Mucosa of descending colon (tissue), 3 donors: ENCODE measurements at regions not wholly inside any gene's neighbourhood (a gene's known extent, or its start where the extent isn't known, plus 50 kb on each side); places are given as distances from the start of the nearest gene placed in this dataset.

ENCODE experiments used
- ATAC-seq: fragments of 200-7000 bp; cut with Tn5 transposase; one replicate; pipeline ENCODE4 v1.9.1; 2020; ENCODE audit warnings: mild to moderate bottlenecking, moderate library complexity
- DNase-seq, 3 donors: peaks; one replicate each; pipeline ENCODE4 v3.0.0-alpha.2; 2020
- H3K36me3 ChIP-seq: fragments of 200-600 bp; one replicate; pipeline ENCODE4 v1.8.0; 2021; ENCODE audit warnings: low read depth, mild to moderate bottlenecking
- H3K4me1 ChIP-seq: fragments of 200-600 bp; one replicate; pipeline ENCODE4 v1.8.0; 2021; ENCODE audit warnings: low read depth, mild to moderate bottlenecking
- H3K4me3 ChIP-seq: fragments of 200-600 bp; one replicate; pipeline ENCODE4 v1.8.0; 2021; ENCODE audit warnings: mild to moderate bottlenecking
- H3K9me3 ChIP-seq: fragments of 200-600 bp; one replicate; pipeline ENCODE4 v1.8.0; 2021; ENCODE audit warnings: mild to moderate bottlenecking
- intact Hi-C, 2 donors: fragments of 100-400 bp; cut with DNase I in 1 of 2; cut with micrococcal nuclease in 1 of 2; formaldehyde crosslinking; loops; one replicate each; pipeline versions ENCODE4 v1.11.0 to v1.11.1; 2022; cut with DNase I, micrococcal nuclease
- TF ChIP-seq, protein P1 (sequence below): fragments of 200-600 bp; IDR thresholded peaks from one replicate; pipeline ENCODE4 v1.8.0; 2022; ENCODE audit warnings: antibody characterized with exemption, mild to moderate bottlenecking
- donor health status: DM: no; HTN: no; CAD: no; lungs with moderate emphysema.
- donor health status: DM: no; HTN: no; CAD: no.
- donor health status: DM: no; HTN: yes; CAD: no.

DNA sequence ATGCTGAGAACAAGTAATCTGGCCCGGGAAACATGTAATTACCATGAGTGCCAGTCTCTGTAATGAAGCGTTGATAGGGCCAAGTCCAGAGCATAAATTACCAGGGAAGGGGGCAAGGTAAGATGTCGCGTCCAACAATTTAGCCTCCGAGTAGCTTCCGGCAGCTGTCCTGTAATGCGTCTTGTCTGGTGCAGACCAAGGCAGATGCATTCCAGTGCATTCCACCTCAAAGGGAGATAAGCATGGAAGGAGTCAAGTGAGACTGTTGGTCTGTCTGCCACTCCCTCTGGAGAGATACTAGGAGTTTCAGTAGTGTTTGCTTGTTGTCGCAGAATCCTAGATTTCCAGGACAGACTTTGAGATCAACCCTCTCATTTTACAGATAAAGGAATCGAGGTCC is 218.3 kb downstream of the AACS start:
- ATAC-seq = no peak
- intact Hi-C loops = no loop called here
- Histone ChIP-seq H3K36me3 (no peaks in the 10 kb centered on the region), H3K4me3 (no peak overlapping the region), H3K9me3 (no peaks in the 10 kb centered on the region), H3K4me1 (no peaks in the 10 kb centered on the region)
- TF ChIP-seq, protein P1, sequence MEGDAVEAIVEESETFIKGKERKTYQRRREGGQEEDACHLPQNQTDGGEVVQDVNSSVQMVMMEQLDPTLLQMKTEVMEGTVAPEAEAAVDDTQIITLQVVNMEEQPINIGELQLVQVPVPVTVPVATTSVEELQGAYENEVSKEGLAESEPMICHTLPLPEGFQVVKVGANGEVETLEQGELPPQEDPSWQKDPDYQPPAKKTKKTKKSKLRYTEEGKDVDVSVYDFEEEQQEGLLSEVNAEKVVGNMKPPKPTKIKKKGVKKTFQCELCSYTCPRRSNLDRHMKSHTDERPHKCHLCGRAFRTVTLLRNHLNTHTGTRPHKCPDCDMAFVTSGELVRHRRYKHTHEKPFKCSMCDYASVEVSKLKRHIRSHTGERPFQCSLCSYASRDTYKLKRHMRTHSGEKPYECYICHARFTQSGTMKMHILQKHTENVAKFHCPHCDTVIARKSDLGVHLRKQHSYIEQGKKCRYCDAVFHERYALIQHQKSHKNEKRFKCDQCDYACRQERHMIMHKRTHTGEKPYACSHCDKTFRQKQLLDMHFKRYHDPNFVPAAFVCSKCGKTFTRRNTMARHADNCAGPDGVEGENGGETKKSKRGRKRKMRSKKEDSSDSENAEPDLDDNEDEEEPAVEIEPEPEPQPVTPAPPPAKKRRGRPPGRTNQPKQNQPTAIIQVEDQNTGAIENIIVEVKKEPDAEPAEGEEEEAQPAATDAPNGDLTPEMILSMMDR = no peak
- DNase-seq = no peak

DNA sequence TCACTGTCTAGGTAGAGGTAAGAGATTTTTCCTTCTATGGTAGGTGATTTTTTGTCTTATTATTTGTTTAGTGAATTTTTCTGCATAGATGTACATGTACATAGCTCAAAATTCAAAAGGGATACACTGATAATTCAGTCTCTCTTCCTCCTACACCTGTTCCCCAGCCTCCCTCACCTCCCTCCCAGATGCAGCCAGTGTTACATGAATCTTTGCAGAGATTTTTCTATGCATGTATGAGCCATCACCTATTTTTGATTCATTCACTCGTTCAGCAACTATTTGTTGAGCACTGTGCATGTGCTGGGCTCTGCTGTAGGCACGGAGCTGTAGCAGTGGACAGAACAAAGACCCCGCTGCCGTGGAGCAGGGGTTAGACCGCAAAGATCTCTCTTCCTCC is 218.9 kb downstream of the AACS start:
- Histone ChIP-seq H3K4me1 (no peaks in the 10 kb centered on the region), H3K36me3 (no peaks in the 10 kb centered on the region), H3K9me3 (no peaks in the 10 kb centered on the region), H3K4me3 (no peak overlapping the region)
- no peak for DNase-seq
- intact Hi-C loops = no loop called here
- ATAC-seq = no peak
- TF ChIP-seq, protein P1 = no peak

DNA sequence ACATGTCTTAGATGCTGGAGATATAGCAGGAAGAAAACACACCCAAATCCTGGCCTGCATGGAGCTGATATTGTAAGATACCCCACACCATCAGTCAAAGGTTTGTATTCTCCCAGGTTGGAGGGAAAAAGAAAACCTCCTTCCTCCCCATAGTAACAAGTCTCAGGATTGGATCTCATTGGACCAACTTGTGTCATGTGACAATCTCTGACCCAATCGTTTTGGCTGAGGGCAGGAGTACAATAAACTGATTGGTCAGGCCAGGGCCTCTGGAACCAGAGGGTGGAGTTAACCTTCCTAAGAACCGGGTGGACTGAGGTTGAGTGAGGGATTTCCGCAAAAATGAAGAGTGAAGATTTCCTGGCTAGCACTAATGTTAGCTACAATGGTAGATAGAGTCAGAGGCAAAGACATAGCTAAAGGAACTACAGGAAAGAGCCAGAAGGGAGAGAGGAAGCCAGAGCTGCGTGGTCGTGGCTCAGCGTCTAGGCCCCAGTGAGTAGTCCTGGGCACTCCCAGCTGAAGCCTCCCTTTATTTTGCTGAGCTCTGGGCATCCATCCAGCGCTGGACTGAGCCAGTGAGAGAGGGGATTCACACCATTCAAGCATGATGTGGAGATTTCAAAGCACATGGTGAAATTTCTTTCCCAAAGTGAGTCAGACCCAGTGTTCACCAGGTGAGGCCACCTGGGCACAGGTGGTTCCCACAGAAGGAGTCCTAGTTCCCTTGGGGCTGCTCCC is 219.9 kb downstream of the AACS start:
- ATAC-seq (no peak), DNase-seq (no peak)
- H3K4me3 ChIP-seq = no peak overlapping the region
- H3K4me1 ChIP-seq = no peaks in the 10 kb centered on the region
- no peaks in the 10 kb centered on the region for H3K36me3 ChIP-seq
- TF ChIP-seq, protein P1 = no peak
- H3K9me3 ChIP-seq = no peaks in the 10 kb centered on the region
- intact Hi-C loops = no loop called here

GRCh38 chr12:125286005-125286727 is 220.9 kb downstream of the AACS start:
- TF ChIP-seq, protein P1 = no peak
- Histone ChIP-seq H3K9me3 (no peaks in the 10 kb centered on the region), H3K36me3 (no peaks in the 10 kb centered on the region), H3K4me1 (no peaks in the 10 kb centered on the region), H3K4me3 (no peak overlapping the region)
- ATAC-seq (no peak), DNase-seq (no peak)
- intact Hi-C loops = no loop called here

DNA sequence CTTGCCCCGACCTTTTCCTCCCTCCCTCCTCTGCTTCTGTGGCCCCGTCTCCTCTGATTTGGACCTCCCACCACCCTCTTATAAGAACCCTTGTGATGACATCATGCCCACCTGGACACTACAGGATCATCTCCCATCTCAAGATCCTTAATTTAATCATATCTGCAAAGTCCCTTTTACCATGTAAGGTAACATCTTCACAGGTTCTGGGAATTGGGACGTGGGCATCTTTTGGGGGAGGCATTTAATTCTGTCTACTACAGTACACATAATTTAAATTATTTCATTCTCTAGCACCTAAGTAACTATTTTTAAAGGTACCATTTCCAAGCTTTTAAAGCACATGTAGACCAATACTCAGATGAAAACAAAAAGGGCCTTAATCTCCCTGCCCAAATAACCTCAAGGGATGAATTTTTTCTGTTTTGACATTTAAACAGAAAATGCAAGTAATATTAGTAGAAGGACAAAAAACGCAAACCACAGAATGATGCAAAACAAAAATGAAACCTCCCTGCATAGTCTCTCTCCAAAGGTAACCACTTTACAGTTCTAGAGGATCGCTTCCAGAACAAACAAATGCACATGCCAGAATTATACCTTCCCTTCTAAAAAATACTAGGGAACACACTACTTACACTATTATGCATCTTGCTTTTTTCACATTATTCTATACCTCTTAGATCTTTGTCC is 222.1 kb downstream of the AACS start:
- Histone ChIP-seq H3K4me1 (no peaks in the 10 kb centered on the region), H3K9me3 (no peaks in the 10 kb centered on the region), H3K4me3 (no peak overlapping the region), H3K36me3 (no peaks in the 10 kb centered on the region)
- DNase-seq (no peak), ATAC-seq (no peak)
- TF ChIP-seq, protein P1 = no peak
- intact Hi-C loops = no loop called here
